ENCODE measurements at regions not wholly inside any gene's neighbourhood (a gene's known extent, or its start where the extent isn't known, plus 50 kb on each side); places are given as distances from the start of the nearest gene placed in this dataset.

DNA sequence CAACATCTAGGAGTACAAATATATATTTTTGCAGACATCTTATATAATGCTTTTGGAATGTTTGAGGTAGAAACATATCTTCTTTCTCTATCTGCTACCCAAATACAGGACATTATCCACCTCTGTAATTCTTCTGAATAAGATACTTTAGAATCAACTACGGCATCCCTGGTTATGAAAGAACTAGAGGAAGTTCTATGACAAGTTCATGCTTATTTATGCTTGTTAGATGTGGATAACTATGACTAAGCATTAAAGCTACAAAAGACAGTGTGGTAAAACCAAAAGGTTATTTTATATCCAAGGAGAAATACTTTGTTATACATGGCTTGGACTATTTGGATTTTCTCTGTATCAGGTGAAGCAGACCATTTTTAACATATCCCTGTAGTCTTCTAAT is 894.0 kb downstream of the KCNT2 start:
- intact Hi-C loops (cut with micrococcal nuclease; ENCODE audit: unreplicated experiment): loop anchor here (10.0 kb wide), 1 partner anchor 909 kb away; no protein-coding TSS in a partner anchor
- H3K4me1 ChIP-seq: no peaks in the 10 kb centered on the region
- ChIA-PET CTCF (no interaction called here), POLR2A (no interaction called here)
- no peaks in the 10 kb centered on the region for H3K9me3 Mint-ChIP-seq (ENCODE audit: unreplicated experiment)
- H3K36me3 Mint-ChIP-seq (ENCODE audit: insufficient read depth, unreplicated experiment): no peaks in the 10 kb centered on the region
- no peaks in the 10 kb centered on the region for H3K4me1 Mint-ChIP-seq (ENCODE audit: low read depth, unreplicated experiment)
- H3K4me3 Mint-ChIP-seq (ENCODE audit: unreplicated experiment): no peak overlapping the region
- no peaks in the 10 kb centered on the region for H3K27me3 ChIP-seq (replicated peaks; ENCODE audit: control insufficient read depth, insufficient read depth, low read length)
- no peaks in the 10 kb centered on the region for H3K36me3 ChIP-seq (ENCODE audit: control insufficient read depth, insufficient read depth, low read length)
- TF ChIP-seq, protein P1, sequence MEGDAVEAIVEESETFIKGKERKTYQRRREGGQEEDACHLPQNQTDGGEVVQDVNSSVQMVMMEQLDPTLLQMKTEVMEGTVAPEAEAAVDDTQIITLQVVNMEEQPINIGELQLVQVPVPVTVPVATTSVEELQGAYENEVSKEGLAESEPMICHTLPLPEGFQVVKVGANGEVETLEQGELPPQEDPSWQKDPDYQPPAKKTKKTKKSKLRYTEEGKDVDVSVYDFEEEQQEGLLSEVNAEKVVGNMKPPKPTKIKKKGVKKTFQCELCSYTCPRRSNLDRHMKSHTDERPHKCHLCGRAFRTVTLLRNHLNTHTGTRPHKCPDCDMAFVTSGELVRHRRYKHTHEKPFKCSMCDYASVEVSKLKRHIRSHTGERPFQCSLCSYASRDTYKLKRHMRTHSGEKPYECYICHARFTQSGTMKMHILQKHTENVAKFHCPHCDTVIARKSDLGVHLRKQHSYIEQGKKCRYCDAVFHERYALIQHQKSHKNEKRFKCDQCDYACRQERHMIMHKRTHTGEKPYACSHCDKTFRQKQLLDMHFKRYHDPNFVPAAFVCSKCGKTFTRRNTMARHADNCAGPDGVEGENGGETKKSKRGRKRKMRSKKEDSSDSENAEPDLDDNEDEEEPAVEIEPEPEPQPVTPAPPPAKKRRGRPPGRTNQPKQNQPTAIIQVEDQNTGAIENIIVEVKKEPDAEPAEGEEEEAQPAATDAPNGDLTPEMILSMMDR (IDR thresholded peaks at IDR 0.05; ENCODE audit: insufficient read depth in 1 of 2, low read depth in 1 of 2, low read length in 1 of 2, severe bottlenecking in 1 of 2, unreplicated experiment in 1 of 2): no peak
- no peak overlapping the region for H3K27ac Mint-ChIP-seq (ENCODE audit: unreplicated experiment)
- no peak for DNase-seq
- no peaks in the 10 kb centered on the region for H3K9me3 ChIP-seq
- no peak overlapping the region for H3K4me3 ChIP-seq (ENCODE audit: low read depth, low read length)
- no TSS peak for BruUV-seq (replicated peaks)
- no peaks in the 10 kb centered on the region for H3K27me3 Mint-ChIP-seq (ENCODE audit: insufficient read depth, unreplicated experiment)

DNA sequence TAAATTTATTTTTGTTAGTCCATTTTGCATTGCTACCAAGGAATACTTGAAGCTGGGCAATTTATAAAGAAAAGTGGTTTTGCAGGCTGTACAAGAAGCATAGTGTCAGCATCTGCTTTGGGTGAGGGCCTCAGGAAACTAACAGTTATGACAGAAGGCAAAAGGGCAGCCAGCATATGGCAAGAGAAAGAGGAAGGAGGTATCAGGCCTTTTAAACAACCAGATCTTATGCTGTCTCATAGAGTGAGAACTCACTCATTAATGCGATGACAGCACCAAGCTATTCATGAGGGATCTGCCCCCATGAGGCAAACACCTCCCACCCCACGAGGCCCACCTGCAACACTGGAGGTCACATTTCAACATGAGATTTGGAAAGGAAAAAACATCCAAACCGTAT is 898.4 kb downstream of the KCNT2 start:
- Histone ChIP-seq H3K4me1 (no peaks in the 10 kb centered on the region), H3K4me3 (ENCODE audit: low read depth, low read length) (no peak overlapping the region), H3K27me3 (replicated peaks; ENCODE audit: control insufficient read depth, insufficient read depth, low read length) (no peaks in the 10 kb centered on the region), H3K36me3 (ENCODE audit: control insufficient read depth, insufficient read depth, low read length) (no peaks in the 10 kb centered on the region), H3K9me3 (no peaks in the 10 kb centered on the region)
- H3K4me1 Mint-ChIP-seq (ENCODE audit: low read depth, unreplicated experiment): no peaks in the 10 kb centered on the region
- no TSS peak for BruUV-seq (replicated peaks)
- TF ChIP-seq, protein P1 (IDR thresholded peaks at IDR 0.05; ENCODE audit: insufficient read depth in 1 of 2, low read depth in 1 of 2, low read length in 1 of 2, severe bottlenecking in 1 of 2, unreplicated experiment in 1 of 2): no peak
- H3K36me3 Mint-ChIP-seq (ENCODE audit: insufficient read depth, unreplicated experiment): no peaks in the 10 kb centered on the region
- intact Hi-C loops (cut with micrococcal nuclease; ENCODE audit: unreplicated experiment): loop anchor here (10.0 kb wide), 1 partner anchor 905 kb away; no protein-coding TSS in a partner anchor
- H3K27ac Mint-ChIP-seq (ENCODE audit: unreplicated experiment): no peak overlapping the region
- no peaks in the 10 kb centered on the region for H3K27me3 Mint-ChIP-seq (ENCODE audit: insufficient read depth, unreplicated experiment)
- no peak overlapping the region for H3K4me3 Mint-ChIP-seq (ENCODE audit: unreplicated experiment)
- H3K9me3 Mint-ChIP-seq (ENCODE audit: unreplicated experiment): no peaks in the 10 kb centered on the region
- POLR2A ChIA-PET: no interaction called here
- CTCF ChIA-PET: no interaction called here
- DNase-seq: no peak

DNA sequence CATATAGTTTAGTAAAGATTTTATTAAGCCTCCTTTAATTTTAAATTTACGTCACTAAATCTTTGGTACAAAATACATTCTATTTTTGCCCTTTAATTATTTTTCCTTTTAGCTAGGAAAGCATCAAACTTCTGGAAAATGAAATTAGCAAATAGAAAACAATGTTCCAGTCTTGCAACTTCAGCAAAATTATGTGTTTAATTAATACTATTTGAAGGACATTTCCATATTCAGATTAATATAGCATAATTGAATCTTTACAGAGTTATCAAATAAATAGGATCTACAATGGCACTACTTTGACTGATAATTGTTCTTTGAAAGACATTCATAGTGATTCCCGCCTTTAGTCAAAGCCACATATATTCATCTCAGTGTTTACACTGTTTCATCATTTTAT is 904.2 kb downstream of the KCNT2 start:
- intact Hi-C loops (cut with micrococcal nuclease; ENCODE audit: unreplicated experiment): no loop called here
- no peaks in the 10 kb centered on the region for H3K9me3 Mint-ChIP-seq (ENCODE audit: unreplicated experiment)
- no peak overlapping the region for H3K4me3 Mint-ChIP-seq (ENCODE audit: unreplicated experiment)
- Histone ChIP-seq H3K9me3 (no peaks in the 10 kb centered on the region), H3K27me3 (replicated peaks; ENCODE audit: control insufficient read depth, insufficient read depth, low read length) (no peaks in the 10 kb centered on the region), H3K4me1 (no peaks in the 10 kb centered on the region), H3K36me3 (ENCODE audit: control insufficient read depth, insufficient read depth, low read length) (no peaks in the 10 kb centered on the region), H3K4me3 (ENCODE audit: low read depth, low read length) (no peak overlapping the region)
- no TSS peak for BruUV-seq (replicated peaks)
- POLR2A ChIA-PET: no interaction called here
- no peak overlapping the region for H3K27ac Mint-ChIP-seq (ENCODE audit: unreplicated experiment)
- no peak for DNase-seq
- H3K27me3 Mint-ChIP-seq (ENCODE audit: insufficient read depth, unreplicated experiment): no peaks in the 10 kb centered on the region
- H3K4me1 Mint-ChIP-seq (ENCODE audit: low read depth, unreplicated experiment): no peaks in the 10 kb centered on the region
- no peaks in the 10 kb centered on the region for H3K36me3 Mint-ChIP-seq (ENCODE audit: insufficient read depth, unreplicated experiment)
- TF ChIP-seq, protein P1 (IDR thresholded peaks at IDR 0.05; ENCODE audit: insufficient read depth in 1 of 2, low read depth in 1 of 2, low read length in 1 of 2, severe bottlenecking in 1 of 2, unreplicated experiment in 1 of 2): no peak
- CTCF ChIA-PET: no interaction called here
